GM21515 (cell line): ENCODE measurements at regions not wholly inside any gene's neighbourhood (a gene's known extent, or its start where the extent isn't known, plus 50 kb on each side); places are given as distances from the start of the nearest gene placed in this dataset.

Source experiments
- ATAC-seq: cut with Tn5 transposase; IDR thresholded peaks from one replicate; pipeline ENCODE4 v1.9.1; 2021; ENCODE audit not compliant: unreplicated experiment

DNA sequence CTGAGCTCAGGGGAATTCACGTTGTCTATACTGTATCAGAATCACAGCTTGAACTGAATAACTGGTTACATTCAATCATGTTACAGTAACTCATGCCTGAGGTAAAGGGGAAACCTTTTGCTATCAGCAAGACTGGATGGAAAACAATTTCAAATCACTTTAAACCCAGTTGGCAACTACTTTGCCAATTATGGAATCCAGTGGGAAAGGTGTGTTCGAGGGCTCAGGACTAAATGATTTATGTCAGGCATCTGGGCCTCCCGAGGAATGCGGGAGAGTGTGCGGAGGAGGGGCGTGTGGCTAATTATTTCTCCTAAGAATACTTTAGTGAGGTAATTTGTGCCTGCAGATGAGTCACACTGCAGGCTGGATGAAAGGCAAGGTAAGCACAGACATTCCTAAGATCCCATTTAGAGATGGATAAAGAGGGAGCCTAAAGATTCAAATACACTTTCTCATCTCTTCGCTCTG lies 100.1 kb downstream of the HRH4 start:
- ATAC-seq = no peak

DNA sequence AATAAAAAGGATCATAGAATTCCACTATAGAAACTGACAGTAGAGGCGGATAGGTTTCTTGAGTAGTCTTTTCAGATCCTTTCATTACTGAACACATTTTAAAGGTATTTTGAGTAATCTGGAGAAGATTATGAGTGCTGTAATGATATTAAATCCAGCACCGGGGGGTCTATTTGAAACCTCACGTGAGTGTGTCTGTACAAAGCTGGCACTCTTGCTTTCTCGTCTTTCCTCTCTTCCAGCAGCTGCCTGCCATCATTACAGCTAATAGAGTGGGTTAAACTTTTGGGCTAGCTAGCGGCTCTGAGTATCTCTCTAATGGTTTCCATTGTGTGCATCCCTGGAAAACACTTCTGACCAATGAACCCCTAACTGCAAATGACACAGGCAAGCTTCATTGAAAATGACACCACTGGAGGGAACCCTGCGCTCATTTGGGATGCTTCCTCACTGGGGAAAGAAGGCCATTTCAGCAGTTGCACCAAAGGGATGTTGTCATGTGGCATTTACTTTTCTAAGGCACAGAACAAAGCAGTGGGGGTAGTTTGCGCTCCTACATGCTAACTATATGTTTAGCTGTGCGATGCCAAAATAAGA lies 101.0 kb downstream of the HRH4 start:
- no peak for ATAC-seq

DNA sequence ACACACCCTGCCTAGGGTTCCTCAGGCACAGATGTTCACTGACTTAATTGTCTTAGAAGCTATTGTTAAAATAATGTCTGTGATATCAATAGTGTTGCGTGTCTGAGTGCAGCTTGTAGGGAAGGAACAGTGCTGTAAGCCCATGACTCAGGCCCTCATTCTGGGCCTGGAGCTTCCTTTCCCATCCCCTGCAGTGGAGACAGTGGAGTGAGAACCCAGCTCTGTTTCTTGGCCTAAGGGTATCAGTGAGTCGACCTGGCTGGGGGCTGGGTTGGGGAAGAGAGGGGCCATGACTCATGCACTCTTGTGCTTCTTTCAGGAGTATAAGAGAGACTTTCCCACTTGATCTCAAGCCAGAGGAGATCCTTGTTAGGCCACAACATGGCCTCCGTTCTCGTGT lies 106.8 kb downstream of the HRH4 start:
- ATAC-seq = no peak

DNA sequence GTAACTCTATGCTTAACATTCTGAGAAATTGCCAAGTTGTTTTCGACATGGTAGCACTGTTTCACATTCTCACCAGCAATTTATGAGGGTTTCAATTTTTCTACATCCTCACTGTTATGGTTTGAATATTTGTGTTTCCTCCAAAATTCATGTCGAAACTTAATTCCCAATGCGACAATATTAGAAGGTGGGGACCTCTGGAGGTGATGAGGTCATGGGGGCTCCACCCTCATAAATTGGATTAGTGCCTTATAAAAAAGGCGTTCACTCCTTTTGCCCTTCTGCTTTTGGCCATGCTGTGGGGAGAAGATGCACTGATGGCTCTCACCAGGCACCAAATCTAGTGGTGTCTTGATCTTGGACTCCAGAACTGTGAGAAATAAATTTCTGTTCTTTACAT lies 110.3 kb downstream of the HRH4 start:
- no peak for ATAC-seq

DNA sequence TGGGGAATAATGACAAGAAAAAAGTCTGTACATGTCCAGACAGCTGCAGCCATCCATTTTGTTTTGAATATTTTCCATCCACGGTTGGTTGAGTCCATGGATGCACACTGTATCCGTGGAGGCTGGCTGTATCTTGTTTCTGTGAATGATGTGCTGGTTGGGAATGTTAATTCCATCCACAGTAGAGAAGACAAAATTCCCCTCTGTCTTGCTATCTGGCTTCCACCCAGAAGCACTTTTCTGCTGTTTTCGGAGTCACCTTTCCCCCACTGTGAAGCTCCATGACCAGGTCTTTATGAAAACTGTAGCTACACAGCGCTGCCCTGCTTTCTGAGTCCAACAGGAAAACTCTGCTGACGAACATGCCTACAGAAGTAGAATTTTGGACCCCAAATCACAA lies 122.3 kb downstream of the HRH4 start:
- ATAC-seq = no peak

DNA sequence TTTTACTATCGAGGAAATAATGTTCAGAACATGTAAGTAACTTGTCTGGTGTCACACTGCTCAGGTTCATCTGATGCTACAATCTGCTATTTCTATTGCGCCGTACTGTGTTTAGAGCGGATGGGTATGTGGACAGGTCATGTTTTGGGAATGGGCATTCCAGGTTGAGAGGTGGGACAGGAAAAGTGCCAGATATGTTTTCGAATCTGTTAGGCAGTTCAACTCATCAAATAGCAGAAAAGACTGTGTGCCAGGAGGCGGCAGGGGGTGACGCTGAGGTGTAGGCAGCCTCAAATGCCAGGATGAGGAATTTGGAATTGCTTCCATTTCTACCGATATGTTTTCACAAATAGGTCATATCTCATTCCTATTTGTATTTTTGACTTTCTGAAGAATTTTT lies 123.8 kb downstream of the HRH4 start:
- ATAC-seq = no peak

DNA sequence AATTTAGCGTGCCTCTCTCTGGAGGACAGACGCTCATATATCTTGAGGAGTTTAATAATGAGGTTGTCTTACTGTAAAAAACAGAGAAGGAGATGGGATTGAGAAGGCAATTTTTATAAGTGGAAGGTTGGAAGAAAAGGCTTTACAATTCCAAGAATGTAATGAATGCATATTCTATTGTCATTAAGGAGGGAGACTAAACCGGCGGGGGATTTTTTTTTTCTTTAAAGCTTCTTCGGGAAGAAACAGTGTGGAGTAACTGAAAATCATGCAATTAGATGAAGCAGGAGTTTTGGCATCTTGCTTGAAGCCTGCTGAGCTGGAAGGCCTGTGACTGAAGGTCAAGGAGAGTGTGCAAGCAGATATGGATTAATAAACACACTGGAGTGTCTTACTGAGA lies 124.4 kb downstream of the HRH4 start:
- no peak for ATAC-seq

DNA sequence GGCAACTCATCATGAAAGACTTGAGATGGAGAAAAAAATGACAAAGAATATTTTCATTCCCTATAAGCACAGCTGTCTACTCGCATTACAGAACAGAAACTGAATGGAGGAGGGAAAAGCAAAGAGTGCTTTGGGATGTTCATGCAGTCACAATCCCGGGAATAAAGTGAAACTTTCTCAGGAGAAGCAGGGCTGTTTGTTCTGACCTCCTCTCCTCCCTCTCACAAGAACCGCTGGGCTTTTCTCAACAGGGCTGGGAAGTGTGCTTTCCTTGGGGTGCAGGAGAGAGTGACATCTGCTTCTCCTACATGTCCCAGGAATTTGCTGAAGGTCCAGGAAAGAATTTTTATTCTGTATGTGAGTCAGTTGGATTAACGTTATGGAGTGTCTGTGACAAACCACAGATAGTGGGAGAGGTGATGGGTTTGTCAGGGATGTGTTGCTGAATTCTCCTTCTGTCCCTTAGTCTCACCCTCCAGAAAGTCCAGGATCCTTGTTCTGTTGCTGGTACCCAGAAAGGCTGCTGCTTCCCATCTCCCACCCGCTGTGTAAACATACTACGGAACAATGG lies 125.6 kb downstream of the HRH4 start:
- ATAC-seq = no peak

DNA sequence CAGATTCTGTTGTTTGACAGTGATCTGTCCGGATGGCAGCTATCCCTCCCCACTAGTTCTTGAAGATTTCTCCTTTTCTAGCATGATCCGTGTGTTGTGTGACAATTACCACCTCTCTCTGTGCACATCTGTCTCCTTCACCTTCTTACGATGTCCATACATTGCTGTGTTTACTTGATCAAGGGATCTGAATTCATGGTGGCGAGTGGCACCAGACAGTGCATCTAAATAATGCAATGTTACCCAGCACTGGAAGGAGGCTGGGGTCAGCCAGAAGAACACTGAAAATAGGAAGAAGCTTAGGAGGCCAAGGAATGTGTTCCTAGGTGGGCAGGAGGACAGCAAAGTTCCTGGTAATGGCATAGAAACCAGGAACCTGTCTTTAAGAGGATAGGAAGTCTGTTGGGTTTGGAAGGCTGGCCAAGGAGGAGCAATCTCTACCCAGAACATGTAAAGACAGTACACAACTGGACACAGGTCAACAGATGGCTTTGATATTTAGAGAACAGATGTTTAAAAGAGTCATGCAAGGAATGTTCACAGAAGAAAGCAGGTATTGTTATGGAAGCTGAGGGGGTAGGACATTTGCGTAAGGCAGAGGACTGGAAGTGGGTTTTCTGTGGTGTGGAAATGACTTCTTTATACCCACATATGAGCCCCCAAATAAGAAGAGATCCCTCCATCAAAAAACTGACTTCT lies 126.4 kb downstream of the HRH4 start:
- no peak for ATAC-seq

DNA sequence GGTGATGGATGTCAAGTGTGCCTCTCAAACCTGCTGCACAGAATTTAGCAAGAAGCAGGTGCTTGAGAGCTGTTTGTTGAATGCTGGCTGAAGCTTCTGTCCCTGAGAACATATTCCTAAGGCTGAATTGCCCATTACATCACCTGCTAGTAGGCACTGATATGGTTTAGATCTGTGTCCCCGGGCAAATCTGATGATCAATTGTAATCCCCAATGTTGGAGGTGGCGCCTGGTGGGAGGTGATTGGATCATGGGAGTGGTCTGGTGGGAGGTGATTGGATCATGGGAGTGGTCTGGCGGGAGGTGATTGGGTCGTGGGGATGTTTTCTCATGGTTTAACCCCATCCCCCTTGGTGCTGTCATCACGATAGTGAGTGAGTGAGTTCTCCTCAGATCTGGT lies 128.0 kb downstream of the HRH4 start:
- ATAC-seq = no peak

DNA sequence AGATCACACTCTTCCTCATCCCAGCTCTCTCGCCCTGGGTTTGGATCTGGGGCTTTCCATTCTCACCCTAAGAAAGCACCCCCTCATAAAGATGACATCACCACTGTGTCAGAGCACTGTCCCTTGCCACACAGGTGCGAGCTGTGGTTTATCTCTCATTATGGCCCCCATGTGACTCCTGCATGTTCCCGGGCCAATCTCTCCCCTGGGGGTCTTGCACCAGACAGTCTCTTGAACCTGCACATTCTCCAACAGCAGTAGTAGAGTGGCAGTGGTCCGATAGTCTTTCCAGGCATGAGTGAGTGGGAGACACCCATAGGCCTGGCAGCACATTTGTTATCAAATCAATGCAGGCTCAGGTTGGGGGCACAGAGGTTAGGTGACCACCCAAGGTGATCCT lies 130.5 kb downstream of the HRH4 start:
- ATAC-seq = no peak

DNA sequence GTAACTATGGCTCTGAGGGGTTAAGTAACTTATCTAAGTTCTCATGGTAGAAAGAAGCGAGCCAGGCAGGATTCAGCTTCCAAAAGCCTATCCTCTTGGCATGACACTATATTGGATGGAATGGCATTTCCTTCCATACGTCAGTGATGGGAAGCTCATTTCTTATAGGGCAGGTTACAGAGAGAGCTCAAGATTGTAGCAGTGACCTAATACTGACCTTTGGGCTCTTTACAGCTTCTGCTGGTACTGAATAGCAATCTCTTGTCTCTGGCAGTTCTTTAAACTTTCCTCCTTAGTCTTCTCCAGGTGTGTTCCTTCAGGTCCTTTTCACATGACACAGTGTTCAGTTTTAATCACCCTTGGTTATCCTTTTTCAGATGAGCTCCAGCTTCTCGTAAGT lies 133.0 kb downstream of the HRH4 start:
- no peak for ATAC-seq

DNA sequence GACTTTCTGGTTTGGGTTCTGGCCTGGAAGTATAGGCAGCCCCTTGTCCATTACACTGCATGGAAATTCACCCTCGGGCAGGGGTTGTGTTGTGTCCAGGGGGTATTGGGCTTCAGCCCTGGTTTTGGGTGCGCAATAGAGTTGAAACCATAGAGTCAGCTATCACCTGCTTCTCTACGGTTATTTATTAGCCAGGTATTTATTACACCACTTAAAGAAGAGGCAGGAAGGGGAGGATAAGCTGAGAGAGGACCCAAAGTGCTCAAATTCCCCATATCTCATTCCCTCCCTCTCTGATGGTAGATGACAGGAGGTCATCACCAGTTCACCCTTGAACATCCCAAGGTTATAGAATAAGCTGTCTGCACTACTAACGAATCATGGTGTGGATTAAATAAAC lies 133.4 kb downstream of the HRH4 start:
- ATAC-seq = no peak

DNA sequence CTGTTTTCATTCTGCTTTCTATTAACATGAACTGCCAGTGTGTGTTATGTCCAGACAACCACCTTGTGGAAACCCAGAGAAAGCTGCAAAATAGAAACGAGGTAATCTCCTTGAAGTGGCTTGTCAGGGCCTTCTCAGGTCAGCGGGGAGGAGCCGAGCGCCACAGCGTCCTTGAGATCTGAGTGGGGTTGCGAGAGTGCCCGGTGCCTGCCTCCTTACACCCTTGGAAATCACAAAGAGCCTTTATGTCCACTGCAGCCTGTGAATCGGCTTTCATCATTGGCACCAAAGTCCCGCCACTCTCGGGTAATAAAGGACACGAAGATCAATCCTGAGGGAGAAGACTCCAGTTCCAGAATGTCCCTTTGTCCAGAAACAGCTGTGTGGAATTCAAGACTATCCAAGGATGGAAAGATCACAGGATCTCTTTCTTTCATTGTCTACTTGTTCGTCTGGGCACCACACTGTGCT lies 135.2 kb downstream of the HRH4 start:
- no peak for ATAC-seq

DNA sequence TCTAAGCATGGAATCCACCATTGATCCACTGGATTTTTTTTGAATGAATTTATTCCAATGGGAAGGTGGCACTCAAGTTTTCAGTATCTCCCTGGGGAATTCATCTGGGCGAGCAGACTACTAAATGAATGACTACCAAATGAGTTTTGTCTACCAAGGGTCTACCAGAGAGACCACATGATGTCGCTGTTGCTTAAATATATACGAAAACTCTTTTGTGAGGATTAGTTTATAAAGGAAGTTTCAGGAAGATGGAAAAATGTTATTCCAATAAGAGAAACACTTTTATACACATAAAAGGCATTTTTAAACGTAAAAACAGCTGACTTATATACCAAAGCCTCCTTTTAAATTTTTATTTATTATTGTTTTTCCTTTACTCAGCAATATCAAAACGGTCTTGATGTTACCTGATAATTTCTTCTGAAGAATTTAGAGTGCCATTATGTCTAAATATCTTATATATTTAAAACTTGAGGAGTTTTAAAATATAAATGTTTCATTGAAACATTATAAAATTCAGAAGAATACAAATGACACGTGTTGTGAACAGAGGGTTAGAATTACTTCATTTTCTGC lies 139.7 kb downstream of the HRH4 start:
- no peak for ATAC-seq

DNA sequence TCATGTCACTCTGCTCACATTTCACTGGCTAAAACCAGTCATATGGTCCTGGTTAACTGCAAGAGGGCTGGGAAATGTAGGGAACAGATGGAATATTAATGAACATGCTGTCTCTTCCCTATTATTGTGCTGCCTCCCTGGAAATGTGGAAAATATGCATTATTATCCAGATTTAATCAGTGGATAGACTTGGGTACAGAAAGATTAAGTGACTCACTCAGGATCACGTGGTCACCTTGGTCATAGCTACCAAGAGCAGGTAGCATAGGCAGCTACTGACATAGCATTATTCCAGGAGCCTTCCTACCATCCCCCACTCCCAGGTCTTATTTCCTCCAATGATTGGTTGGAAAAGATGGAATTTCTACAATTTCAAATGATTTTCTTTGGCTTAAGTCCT lies 141.1 kb downstream of the HRH4 start:
- no peak for ATAC-seq

DNA sequence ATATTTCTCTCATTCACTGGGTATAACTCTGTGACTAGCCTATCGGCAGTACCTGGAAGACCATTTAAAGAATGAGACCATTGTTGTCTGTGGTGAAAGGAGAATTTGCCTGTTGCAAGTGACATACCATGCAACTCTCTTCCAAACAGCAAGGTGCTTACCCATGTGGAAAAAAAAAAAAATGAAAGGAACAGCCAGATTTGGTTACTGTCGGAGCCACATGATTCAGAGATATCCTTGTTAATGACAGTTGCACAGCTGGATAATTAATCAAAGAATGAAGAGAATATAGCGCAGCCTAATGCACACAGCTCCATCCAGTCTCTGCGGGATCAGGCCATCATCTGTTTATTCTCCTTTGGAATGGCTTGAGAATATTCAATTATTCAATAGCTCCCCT lies 141.8 kb downstream of the HRH4 start:
- no peak for ATAC-seq

DNA sequence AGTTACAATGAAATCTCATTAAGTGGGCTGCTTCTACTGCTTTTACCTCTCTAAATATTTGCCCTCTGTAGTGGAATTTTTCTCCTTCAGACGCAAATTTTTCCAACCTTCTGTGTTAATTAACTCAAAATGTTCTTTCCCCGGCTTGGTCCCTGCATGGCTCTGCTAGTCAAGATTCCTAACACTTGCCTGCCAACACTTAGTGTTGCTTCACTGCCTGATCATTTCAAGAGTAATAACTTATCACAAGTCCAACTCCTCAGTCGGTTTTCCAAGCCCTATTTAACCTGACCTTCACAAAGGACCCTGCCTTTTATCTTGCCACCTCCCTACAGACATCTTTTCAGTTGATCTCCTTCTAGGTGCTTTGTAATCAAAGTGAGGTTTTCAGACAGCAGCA lies 142.7 kb downstream of the HRH4 start:
- no peak for ATAC-seq

DNA sequence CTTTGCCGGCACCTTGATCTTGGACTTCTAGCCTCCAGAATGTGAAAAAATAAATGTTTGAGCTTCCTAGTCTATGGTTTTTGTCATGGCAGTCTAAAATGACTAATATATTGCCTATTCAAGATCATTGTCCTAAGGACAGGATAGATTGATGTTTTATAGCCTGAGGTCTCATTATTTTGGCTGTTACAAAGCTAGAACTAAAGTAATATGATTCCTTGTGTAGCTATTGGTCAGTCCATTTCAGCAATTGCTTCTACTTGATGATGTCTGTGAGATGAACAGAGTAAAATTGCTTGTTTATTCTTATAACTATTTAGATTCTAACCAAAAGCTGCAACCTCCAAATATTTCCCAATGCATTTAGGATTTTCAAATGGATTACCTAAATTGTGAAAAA lies 145.0 kb downstream of the HRH4 start:
- ATAC-seq = no peak

DNA sequence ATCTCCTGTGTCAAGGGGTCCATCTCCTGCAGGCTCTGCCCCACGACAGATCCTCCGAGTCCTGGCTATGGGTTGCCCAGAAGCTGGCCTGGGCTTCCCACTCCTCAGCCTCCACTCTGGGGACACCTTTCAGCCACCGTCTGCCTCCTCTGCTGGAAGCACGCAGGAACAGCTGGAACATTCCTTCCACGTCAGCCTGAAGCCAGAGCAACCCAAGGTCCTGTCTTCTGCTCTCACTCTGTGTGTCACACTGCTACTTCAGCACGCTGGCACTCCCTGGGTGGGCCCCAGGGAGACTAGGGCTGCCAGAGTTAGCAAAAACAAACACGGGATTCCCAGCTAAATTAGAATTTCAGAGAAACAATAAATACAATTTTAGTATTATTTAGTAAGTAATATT lies 148.8 kb downstream of the HRH4 start:
- ATAC-seq = no peak

DNA sequence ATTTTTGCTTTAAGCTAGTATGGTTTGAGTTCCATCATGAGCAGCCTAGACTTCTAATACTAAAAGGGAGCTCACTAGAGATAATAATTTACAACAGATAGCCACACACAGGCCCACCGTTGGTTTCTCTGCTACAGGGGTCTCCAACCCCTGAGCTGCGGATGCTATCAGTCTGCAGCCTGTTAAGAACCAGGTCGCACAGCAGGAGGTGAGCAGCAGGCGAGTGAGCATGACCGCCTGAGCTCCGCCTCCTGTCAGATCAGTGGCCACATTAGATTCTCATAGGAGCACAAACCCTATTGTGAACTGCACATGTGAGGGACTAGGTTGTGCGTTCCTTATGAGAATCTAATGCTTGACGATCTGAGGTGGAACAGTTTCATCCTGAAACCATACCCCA lies 150.6 kb downstream of the HRH4 start:
- no peak for ATAC-seq

DNA sequence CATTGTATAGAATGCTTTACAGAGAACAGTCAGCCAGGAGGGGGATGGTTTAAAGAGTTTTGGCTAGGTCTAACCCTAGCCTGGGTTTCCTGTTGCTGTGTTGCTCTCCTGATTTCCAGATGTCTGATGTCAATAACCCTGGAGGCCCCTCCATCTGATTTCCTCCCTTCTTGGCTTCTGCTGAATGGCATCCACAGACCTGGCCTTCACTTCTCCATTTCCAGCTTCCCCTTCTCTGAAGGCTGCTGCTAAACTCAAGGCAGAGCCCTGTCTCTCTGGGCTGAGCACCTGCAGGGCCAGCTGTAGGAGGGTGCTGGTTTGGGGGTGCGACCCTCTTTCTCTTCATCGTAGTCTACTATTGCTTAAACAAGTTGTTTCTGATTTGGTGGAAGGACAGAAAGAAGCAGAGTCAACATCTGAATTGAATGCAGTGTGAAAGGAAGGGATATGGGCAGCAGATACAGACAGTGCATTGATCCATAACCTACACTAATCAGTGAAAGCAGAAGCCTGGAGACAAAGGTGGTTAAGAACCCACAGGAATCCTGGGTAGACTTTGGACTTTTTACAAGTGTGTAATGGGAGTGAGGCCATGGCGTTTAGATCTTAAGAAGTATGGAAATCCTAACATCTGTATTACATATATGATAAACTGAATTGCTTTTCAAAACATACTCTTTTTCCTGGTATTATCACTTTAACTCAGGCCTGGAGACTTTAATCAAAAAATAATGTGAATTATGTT lies 153.6 kb downstream of the HRH4 start:
- no peak for ATAC-seq
